Stromal cell of bone marrow (primary cell): ENCODE measurements at regions not wholly inside any gene's neighbourhood (a gene's known extent, or its start where the extent isn't known, plus 50 kb on each side); places are given as distances from the start of the nearest gene placed in this dataset.
A peak's percentile ranks its signal among the peaks of the same experiment; 100 is the strongest.
"Not testable (repeated sequence)": the region's sequence is repeated elsewhere in the genome, so short reads cannot be mapped to it uniquely, and the experiment has no call there.

Experiments used
- DNase-seq: peaks from one replicate; pipeline ENCODE4 v3.0.0-alpha.2; 2012; ENCODE audit warnings: low read depth

DNA sequence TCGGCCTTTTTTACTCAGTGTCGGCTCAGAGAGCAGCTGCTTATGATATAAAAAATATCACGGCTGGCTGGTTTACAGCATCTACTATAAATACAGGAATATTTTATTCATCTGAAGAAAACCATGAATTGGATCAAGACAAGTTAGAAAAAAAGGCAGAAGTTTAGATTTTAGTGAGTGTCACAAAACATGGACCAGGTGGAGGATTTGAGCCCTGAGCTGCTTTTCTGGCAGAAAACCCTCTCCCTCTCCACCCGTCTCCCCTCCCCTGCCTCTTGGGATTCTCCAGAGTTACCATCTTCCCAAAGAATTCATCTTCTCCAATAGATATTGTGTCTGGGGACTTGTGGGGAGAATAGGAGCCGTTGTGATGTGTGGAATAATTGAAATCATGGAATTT lies 142.8 kb upstream of the RAI2 start:
- DNase-seq = no peak

DNA sequence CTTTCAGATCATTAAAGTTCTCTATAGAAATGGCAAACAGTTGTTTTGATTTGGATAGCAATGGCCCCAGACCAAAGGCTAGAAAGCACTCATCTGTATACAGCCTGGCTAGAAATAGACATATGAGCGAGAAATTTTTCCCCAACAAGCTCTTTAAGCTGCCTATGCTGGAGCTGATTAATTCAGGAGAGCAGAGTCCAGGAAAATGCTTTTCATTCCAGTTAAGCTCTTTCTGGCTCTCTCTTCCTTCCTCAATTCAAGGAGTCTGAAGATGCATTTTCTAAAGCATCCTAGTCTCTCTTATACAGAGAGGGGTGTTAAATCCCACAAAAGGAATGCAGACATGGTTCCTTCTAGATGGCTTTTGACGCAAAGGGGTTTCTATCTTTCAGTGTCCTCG lies 141.7 kb upstream of the RAI2 start:
- no peak for DNase-seq

DNA sequence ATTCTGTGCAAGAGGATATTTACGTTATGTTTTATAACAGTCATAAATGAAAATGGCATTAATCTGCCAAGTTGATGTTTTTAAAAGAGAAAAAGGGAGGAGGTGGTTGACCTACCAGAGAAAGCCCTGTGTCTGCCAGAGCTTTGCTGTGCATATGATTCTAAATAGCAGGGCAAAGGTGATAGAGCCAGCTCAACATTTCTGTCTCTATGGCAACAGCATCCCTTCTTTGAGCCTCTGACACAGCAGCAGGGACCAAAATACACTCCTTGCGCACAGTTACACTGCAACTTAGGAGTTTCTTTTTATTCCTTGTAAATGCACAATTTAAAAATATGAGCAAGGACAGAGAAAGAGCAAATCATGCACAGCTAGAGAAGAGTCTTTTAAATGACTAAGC lies 133.3 kb upstream of the RAI2 start:
- no peak for DNase-seq

DNA sequence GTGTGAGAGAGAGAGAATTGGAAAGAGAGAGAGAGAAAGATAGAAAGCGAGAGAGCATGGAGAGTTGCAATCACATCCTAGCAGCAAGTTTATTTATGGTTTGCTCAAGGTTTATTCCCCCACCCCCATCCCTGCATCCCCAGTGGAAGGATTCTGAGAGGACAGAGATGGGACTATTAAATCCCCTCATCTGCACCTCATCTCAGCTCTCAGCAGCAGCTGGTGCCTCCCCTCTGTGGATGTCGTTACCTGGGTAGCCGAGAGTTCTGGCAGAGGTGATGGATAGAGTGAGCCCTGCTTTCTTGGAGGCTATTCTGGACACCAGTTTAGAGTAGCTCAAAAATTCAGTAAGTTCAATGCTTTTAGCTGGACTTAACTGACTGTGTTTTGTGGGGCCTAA lies 132.0 kb upstream of the RAI2 start:
- DNase-seq = no peak

DNA sequence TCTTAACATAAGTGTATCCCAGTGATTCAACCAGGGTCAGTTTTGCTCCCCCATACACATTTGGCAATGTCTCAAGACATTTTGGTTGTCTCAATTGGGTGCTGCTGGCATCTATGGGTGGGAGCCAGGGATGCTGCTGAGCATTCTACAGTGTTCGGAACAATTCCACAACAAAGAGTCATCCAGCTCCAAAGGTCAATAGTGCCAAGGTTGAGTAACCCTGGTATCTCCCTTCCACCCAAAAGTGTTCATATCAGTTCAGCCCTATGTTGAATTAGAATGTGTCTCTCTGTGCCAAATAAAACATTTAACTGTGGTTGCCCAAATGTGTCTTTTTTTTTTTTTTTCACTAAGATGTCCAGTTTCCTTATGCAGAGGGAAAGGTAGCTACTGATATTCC lies 129.4 kb upstream of the RAI2 start:
- DNase-seq = no peak

DNA sequence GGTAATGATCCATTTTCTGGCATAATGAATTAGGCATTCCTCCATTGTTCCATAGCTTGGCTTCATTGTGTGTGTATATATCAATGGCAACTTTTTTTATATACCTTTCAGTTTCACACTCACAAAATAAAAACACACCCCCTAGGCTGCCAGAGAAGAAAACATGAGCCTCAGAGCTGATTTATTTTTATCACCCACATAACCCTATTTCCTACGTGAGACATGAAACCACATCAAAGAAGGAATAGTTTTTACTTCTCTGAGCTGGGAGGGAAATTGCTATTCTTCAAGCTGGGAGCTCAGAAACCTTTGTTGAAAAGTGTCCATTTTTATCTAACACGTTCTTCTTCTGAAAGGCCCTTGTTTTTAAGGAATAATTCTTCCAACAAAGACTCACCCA lies 126.7 kb upstream of the RAI2 start:
- DNase-seq = no peak

DNA sequence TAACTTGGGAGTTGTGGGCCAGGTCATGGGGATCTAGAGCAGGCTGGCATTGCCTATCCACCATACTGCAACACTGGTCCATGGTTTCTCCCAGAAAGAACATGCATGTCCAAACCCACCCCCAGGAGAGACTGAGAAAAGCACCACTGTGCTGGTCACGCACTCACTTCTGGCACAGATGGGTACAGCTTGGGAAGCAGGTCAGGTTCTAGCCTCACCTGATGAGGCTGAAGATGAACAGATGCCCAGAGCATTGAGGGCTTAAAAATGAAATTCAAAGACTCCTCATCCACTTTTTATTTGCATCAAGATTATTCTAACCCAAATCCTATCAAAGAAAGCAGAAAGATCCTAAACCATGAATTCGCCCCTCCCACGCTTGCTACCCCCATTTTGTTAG lies 125.9 kb upstream of the RAI2 start:
- DNase-seq = no peak

DNA sequence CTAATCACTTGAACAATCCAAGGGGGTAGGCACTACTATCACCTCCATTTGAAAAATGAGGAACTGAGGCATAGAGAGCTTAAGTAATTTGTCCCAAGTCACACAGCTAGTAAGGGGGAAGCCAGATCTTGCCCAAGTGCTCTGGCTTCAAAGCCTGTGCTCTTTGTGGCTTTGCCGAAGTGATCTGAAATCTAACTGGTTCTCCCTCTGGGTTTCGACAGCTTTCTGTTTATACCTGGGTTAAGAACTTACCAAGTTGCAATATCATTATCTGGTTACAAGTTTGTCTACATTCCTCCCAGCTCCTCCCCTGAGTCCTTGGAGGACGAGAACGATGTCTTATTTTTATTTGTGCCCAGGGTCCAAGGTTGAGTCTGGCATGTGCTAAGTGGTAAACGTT lies 125.3 kb upstream of the RAI2 start:
- DNase-seq = no peak

DNA sequence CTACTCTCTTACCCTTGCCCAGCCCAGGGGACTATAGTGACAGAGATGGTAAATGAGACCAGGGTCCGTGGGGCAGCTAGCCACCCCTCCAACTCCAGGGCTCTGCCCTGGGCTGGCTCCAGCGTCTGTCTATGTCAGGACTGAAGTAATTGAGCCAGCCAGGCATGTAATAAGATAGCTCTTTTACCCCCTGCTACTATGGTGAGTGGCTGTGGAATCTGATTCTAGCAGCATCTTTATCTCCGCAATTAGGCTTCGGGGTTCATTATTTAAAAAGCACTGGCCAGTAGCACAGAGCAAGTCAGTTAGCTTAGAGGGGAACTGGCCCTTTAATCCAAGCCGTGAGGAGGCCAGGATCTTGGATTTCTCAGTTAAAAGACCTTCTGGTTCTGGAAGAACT lies 123.3 kb upstream of the RAI2 start:
- DNase-seq = no peak

DNA sequence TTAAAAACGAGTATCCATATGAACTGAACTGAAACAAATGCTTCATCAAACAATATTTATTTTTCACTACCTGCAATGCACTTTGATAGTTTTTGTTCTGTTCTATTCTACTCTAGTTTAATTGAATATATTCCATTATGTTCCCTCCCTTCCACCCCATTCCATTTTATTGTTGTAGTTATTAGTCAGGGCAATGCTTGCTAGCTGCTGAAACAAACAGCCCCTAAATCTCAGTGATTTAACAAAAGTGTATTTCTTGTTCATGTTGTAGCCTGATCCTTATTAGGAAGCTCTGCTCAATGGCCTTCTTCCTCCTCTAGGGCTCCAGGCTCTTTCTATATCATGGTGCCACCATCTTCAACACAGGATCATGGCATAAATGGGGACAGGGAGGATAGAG lies 122.3 kb upstream of the RAI2 start:
- DNase-seq = no peak

DNA sequence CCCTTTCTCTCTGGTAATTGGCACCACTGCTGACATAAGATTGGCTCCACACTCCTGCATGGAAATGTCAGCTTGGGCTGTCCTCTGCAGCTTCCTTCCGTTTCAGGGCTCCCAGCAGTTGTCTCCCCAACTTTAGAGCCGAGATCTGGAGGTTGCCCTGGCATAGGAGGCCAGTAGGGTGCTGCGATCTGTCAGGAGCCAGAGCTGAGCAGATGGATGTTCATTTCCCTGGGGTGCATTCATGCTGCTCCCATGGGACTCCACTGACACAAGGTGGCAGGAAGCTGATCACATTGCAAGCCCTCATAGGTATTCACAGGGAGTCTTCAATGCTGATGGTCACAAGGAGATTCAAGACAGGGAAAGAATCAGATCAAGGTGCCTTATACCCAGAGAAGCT lies 116.6 kb upstream of the RAI2 start:
- no peak for DNase-seq

DNA sequence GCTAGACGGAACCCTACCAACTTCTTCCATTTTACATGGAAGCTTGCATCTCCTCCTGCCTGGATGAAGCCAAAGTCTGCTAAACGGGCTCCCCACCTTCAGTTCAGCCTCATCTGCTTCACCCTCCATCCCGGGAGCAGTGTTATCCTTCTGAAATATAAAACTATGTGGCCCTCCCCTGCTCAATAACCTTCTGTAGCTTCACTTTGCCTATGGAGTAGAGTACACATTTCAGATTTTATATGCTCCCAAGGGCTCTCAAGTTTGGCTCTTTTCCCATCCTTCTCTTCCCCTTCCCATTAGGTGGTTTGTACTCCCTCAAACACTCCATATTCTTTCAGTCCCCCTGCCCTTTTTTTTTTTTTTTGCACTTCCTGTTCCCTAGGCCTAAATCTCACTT lies 115.9 kb upstream of the RAI2 start:
- DNase-seq = no peak

DNA sequence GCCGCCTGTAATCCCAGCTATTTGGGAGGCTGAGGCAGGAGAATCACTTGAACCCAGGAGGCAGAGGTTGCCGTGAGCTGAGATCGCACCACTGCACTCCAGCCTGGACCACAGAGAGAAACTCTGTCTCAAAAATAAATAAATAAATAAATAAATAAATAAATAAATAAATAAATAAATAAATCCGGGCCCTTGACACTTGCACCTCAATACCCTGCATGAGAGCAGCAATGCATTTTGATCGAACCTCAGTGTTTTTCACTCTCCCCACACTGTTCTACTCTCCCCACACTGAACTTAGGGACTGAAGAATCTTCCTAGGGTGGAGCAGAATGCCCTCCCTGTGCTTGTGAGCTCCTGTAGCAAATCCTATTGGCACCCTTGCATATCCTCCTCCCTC lies 114.3 kb upstream of the RAI2 start:
- DNase-seq = not testable (repeated sequence)

DNA sequence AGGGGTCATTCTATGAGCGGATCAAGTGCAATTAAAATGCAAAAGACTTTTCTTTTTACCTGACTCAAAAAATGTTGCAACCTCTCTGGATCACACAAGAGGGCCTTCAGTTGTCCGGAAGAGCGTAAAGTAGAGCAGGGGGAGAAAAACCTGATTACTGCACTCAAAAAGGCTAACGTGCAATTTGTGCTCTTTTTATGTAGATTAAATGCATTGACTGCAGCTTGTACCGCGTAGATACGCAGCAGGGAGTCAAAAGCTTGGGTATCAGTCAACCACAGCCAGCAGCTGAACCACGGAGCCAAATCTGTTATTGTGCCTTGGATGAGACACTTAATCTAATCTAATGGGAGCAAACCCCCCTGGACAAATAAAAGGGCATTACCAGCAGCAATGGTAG lies 107.3 kb upstream of the RAI2 start:
- no peak for DNase-seq

DNA sequence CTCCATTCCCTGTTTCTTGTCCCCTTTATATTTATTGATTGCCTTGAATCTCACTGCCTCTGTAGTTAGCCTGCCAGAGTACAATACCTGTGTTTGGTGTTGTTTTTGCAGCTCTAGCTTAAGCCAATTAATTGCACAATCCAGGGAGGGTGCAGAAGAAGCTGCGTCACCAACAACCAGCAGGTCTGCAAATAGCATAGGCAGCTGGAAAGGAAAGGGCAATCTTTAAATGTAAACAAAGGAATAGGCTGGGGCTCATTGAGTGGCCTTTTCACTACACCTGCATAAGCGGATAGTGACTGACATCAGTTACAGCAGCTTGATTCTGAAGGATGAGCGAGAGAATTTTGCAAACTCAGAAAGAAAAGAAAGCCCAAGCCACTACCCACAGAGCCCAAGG lies 106.8 kb upstream of the RAI2 start:
- DNase-seq = no peak

DNA sequence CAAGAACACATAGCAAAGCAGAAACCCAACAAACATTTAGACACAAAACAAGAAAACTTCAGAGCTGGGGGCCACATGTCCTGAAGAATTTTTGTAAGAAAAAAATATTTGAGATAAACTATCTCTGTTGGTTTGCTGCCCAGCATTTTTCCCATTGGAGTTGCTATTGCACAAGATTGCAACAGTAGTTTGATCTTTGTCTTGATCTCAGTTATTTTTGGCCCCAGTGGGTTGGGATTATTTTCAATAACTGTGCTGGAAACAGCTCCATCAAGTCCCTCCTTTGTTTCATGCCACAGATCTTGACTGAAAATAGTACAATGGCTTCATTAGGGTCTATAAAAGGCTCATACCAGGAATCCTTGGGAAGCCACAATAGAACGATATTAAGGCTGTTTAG lies 103.8 kb upstream of the RAI2 start:
- no peak for DNase-seq

DNA sequence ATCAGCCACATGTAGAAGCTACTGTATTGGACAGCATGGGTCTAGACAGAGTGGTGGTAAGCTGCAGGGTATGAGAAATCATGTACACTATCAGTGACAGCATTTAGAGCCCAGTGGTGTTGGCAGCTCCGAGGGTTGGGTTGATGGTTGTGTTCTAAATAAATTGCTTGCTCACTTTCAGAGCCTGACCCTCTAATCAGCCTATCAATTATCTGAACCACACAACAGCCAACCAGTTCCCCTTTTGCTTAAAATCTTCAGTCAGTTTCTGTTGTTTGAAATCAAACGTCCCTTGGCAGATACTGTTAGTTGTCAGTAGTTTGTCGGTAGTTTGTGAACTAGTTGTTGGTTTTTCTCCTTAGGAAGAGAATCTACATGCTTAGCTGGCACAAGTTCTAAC lies 99.8 kb upstream of the RAI2 start:
- DNase-seq = no peak

DNA sequence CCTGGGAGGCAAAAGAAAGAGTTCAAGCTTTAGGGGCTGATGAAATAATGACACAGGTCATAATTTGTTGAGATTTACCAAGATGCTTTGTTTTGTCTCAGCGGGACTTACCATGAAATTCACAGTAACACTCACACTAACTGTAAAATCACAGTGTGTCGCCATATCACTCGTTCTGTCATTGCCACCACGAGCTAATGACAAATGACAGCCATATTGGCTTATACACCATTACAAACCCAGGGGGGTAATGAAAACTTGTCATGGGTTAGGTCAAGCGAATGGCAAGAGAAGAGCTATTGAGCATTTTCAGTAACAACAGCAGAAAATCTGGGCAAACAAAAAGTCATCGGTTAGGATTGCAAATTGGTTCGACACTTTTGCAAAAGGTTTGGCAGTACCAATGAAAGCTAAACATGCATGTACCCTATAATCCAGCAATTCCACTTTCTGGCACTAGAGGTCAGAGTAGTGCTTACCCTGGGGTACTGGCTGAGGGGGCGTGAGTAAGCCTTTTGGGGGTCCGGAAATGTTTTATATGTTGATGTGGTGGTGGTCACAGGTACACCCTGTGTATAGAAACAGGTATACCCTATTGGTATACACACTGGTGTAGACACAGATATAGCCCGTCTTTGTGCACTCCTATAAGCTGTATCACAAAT lies 83.9 kb upstream of the RAI2 start:
- DNase-seq = peak; percentile 2

DNA sequence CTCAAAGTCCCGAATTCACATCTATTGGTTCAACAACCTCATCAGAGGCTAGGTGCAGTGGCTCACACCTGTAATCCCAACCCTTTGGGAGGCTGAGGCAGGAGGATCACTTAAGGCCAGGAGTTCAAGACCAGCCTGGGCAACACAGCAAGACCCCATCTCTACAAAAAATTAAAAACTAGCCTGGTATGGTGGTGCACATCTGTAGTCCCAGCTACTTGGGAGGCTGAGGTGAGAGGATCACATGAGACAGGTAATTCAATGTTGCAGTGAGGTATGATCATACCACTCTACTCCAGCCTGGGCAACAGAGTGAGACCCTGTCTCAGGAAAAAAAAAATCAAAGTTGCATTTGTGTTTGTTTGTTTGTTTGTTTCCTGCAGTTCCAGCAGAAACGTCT lies 80.1 kb upstream of the RAI2 start:
- not testable (repeated sequence) for DNase-seq

DNA sequence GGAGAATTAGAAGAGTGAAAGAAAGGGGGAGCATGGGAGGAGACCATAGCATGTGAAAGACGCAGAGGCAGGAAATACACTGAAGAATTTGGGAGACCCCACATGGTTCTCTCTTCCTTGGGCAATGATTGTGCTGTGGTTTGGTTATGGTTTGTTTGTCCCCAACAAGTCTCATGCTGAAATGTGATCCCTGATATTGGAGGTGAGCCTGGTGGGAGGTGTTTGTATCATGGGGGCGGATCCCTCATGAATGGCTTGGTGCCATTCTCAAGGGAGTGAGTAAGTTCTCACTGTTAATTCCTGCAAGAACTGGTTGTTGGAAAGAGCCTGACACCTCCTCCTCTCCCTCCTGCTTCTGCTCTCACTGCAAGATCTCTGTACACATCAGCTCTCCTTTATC lies 78.6 kb upstream of the RAI2 start:
- DNase-seq = no peak

DNA sequence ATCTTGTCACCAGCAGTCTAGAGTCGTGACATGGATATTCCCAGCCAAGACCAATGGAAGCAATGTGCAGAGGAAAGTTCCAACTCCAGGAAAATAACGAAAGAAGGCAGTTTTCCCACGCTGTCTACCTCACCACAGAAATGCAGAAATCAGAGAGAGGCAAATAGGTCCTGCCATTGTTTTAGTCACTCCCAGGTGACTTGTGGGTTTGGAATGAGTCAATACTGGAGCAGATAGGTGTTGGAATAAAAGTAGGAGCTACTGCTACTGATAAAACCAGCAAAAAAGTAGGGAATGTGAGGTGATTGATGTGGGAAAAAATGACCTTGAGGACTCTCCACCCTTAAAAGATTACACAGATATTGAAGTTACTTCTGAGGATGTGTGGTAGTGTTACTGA lies 72.8 kb upstream of the RAI2 start:
- no peak for DNase-seq

DNA sequence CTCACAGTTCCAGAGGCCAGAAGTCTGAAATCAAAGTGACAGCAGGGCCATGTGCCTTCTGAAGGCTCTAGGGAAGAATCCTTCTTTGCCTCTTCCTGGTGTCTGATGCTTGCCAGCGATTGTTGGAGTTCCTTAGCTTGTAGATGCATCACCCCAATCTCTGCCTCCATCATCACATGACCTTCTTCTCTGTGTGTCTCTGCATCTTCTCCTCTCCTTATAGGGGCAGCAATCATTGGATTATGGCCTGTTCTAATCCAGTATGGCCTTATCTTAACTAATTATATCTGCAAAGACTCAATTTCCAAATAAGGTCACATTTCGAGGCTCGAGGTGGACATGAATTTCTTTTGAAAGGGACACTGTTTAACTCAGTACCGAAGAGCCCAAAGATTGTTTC lies 71.7 kb upstream of the RAI2 start:
- DNase-seq = no peak

DNA sequence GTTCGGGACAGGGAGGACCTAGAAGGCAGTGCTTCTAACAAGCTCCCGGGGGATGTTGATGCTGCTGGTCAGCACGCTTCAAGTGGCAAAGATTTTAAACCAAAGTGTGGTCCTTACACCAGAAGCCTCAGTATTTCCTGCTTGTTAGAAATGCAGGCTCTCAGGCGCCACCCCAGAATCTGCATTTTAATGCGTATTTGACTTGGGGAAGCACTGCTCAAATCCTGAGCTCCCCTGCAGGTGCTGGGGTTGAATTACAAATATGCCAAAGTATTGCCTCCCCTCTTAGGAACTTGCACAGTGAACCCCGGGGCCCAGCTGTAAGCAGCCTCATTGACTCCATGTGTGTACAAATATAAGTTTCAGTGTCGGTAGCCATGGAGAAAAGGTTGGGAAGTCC lies 70.8 kb upstream of the RAI2 start:
- DNase-seq = no peak

DNA sequence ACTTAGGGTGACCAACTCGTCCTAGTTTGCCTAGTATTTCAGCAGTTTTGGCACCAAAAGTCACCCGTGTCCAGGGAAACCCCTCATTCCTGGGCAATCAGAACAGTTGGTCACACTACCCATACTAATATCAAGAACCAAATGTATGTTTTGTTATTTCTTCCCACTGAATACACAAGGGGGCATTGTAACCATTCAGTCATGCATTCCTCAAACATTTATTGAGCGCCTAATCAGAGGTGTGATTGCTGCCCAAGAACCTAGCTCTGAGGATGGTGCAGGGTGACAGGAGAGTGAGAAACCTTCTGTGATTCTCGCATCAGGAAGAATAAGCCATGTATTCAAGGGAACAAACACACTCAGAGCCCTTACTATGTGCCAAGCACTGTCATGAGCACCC lies 69.8 kb upstream of the RAI2 start:
- DNase-seq = no peak

DNA sequence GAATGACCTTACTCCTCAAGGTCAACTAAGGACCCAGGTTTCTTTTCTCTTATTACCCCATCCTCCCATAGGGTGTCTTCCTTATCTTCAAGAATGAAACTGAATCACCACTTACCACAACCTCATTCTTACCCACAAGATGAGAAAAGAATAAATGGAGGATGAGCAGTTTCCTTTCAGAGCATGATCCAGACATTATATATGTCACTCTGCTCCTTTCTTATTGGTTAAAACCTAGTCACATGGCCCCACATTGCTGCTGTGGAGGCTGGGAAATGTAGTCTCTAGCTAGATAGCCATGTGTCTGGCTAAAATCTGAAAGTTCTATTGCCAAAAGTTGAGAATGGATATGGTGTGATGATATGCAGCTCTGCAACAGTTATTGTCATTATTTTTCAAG lies 62.4 kb upstream of the RAI2 start:
- DNase-seq = no peak
